ENCODE measurements at regions not wholly inside any gene's neighbourhood (a gene's known extent, or its start where the extent isn't known, plus 50 kb on each side); places are given as distances from the start of the nearest gene placed in this dataset.

DNA sequence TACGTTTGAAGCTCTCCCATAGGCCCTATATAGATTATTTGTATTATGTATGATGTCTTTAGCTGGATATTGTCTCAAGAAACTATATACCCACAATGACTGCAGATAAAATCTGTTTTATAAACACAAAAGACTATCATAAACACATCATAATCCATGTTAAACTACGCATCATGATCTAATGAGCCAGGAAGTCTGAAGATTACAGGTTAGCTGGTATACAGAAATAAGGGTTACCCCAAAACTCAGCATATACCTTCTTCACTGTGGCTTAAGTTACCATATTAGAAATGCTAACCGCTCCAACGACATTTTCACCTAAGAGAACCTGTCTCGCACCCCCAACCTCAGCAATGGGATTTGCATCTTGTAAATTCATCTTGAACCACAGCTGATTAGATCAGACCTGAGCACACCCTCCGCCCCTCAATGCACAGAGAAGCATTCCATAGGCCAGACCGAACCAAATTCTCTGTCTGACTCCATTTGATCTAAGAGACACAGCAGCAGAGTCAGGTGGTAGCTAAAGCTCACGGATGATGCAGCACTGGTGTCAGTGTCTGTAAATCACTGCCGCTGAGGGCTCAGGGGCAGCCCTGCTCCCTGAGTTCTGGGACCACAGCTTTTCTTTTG lies 124.9 kb downstream of the NPY start:
- intact Hi-C loops (cut with micrococcal nuclease), result loop anchor here in 1 of 2 donors (10.0 kb wide), 1 partner anchor 834 kb away; no protein-coding TSS in a partner anchor
- POLR2A ChIA-PET, result no interaction called here

GRCh38 chr7:24409431-24410024 lies 125.5 kb downstream of the NPY start:
- CTCF ChIA-PET, result interaction anchor here (0.6 kb wide), 1 partner anchor 840 kb away, joined by 3 read pairs; no protein-coding TSS in a partner anchor
- no peak for DNase-seq

More for the DNA sequence above, 124.9 kb downstream of the NPY start:
- peaks cover 5 to 19% (median 5%) of the 10 kb centered on the region in 5 donors for H3K27me3 Mint-ChIP-seq
- DNase-seq (no peak), ATAC-seq (no peak)
- no peak overlapping the region for H3K4me3 ChIP-seq (ENCODE audit: low read length)
- CTCF ChIA-PET, result interaction anchor here (0.6 kb wide), 1 partner anchor 839 kb away, joined by 3 read pairs; no protein-coding TSS in a partner anchor
- H3K36me3 ChIP-seq (ENCODE audit: control insufficient read depth in 2 of 3, insufficient read depth in 3 of 3, low read length in 3 of 3), result no peaks in the 10 kb centered on the region
- no peak overlapping the region for H3K4me3 Mint-ChIP-seq
- H3K4me1 ChIP-seq (ENCODE audit: control insufficient read depth in 2 of 2, insufficient read depth in 2 of 2, low read length in 2 of 2), result peaks cover 0 to 3% of the 10 kb centered on the region in 2 donors
- peaks cover 0 to 16% (median 1%) of the 10 kb centered on the region in 11 donors for H3K9me3 Mint-ChIP-seq
- no peak overlapping the region for H3K27ac ChIP-seq (ENCODE audit: low read depth, low read length)
- no peaks in the 10 kb centered on the region for H3K27me3 ChIP-seq (ENCODE audit: control insufficient read depth in 2 of 2, insufficient read depth in 2 of 2, low read length in 2 of 2)
- no peak overlapping the region for H3K27ac Mint-ChIP-seq
- no peaks in the 10 kb centered on the region for H3K9me3 ChIP-seq (ENCODE audit: control insufficient read depth in 2 of 3, low read length in 3 of 3)
- H3K36me3 Mint-ChIP-seq, result peaks cover 0 to 9% (median 0%) of the 10 kb centered on the region in 5 donors
- peaks cover 0 to 12% (median 7%) of the 10 kb centered on the region in 7 donors for H3K4me1 Mint-ChIP-seq

DNA sequence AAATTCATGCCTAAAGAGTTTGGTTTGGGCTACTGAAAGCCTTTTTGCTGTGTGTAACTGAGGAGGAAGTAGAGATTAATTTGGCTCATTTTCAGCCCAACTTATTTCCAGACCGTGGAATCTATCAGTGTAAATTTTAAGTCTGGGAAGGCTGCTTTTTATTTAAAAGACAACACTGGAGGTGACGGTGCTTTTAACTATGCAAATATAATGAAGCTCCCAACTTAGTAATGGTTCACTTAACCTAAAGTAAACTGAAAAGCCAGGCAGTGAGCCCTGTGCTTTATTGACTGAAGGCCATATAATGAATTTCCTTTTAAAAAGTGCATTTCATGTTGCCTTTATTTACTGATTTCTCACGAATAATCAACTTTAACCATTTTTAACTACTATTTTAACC lies 127.2 kb downstream of the NPY start:
- Mint-ChIP-seq H3K27me3 (peaks cover 5 to 22% (median 8%) of the 10 kb centered on the region in 5 donors), H3K9me3 (peaks cover 0 to 20% (median 5%) of the 10 kb centered on the region in 11 donors), H3K4me3 (no peak overlapping the region), H3K4me1 (peaks cover 0 to 3% (median 2%) of the 10 kb centered on the region in 7 donors), H3K36me3 (peaks cover 0 to 12% (median 0%) of the 10 kb centered on the region in 5 donors), H3K27ac (no peak overlapping the region)
- intact Hi-C loops (cut with micrococcal nuclease), result no loop called here
- Histone ChIP-seq H3K36me3 (ENCODE audit: control insufficient read depth in 2 of 3, insufficient read depth in 3 of 3, low read length in 3 of 3) (no peaks in the 10 kb centered on the region), H3K27me3 (ENCODE audit: control insufficient read depth in 2 of 2, insufficient read depth in 2 of 2, low read length in 2 of 2) (no peaks in the 10 kb centered on the region), H3K27ac (ENCODE audit: low read depth, low read length) (no peak overlapping the region), H3K4me3 (ENCODE audit: low read length) (no peak overlapping the region), H3K4me1 (ENCODE audit: control insufficient read depth in 2 of 2, insufficient read depth in 2 of 2, low read length in 2 of 2) (no peaks in the 10 kb centered on the region), H3K9me3 (ENCODE audit: control insufficient read depth in 2 of 3, low read length in 3 of 3) (no peaks in the 10 kb centered on the region)
- ChIA-PET CTCF (no interaction called here), POLR2A (no interaction called here)
- no peak for DNase-seq
- no peak for ATAC-seq

More at GRCh38 chr7:24409431-24410024, 125.5 kb downstream of the NPY start:
- H3K27me3 ChIP-seq (ENCODE audit: control insufficient read depth in 2 of 2, insufficient read depth in 2 of 2, low read length in 2 of 2), result no peaks in the 10 kb centered on the region
- peaks cover 0 to 3% of the 10 kb centered on the region in 2 donors for H3K4me1 ChIP-seq (ENCODE audit: control insufficient read depth in 2 of 2, insufficient read depth in 2 of 2, low read length in 2 of 2)
- Mint-ChIP-seq H3K9me3 (peaks cover 0 to 20% (median 5%) of the 10 kb centered on the region in 11 donors), H3K4me1 (peaks cover 0 to 12% (median 7%) of the 10 kb centered on the region in 7 donors), H3K27me3 (peaks cover 5 to 22% (median 7%) of the 10 kb centered on the region in 5 donors), H3K27ac (no peak overlapping the region), H3K4me3 (no peak overlapping the region), H3K36me3 (peaks cover 0 to 12% (median 0%) of the 10 kb centered on the region in 5 donors)
- H3K36me3 ChIP-seq (ENCODE audit: control insufficient read depth in 2 of 3, insufficient read depth in 3 of 3, low read length in 3 of 3), result no peaks in the 10 kb centered on the region
- intact Hi-C loops (cut with micrococcal nuclease), result loop anchor here in 1 of 2 donors (10.0 kb wide), 1 partner anchor 835 kb away; no protein-coding TSS in a partner anchor
- no peaks in the 10 kb centered on the region for H3K9me3 ChIP-seq (ENCODE audit: control insufficient read depth in 2 of 3, low read length in 3 of 3)
- no peak overlapping the region for H3K4me3 ChIP-seq (ENCODE audit: low read length)
- POLR2A ChIA-PET, result no interaction called here
- H3K27ac ChIP-seq (ENCODE audit: low read depth, low read length), result no peak overlapping the region
- no peak for ATAC-seq

- peaks cover 1 to 15% (median 6%) of the 10 kb centered on the region in 5 donors for H3K27me3 Mint-ChIP-seq
- no peak overlapping the region for H3K27ac Mint-ChIP-seq
- intact Hi-C loops (cut with micrococcal nuclease), result no loop called here
- POLR2A ChIA-PET, result no interaction called here
- no peak for ATAC-seq
- Histone ChIP-seq H3K4me3 (ENCODE audit: low read length) (no peak overlapping the region), H3K27ac (ENCODE audit: low read depth, low read length) (no peak overlapping the region), H3K27me3 (ENCODE audit: control insufficient read depth in 2 of 2, insufficient read depth in 2 of 2, low read length in 2 of 2) (no peaks in the 10 kb centered on the region), H3K36me3 (ENCODE audit: control insufficient read depth in 2 of 3, insufficient read depth in 3 of 3, low read length in 3 of 3) (no peaks in the 10 kb centered on the region), H3K4me1 (ENCODE audit: control insufficient read depth in 2 of 2, insufficient read depth in 2 of 2, low read length in 2 of 2) (no peaks in the 10 kb centered on the region), H3K9me3 (ENCODE audit: control insufficient read depth in 2 of 3, low read length in 3 of 3) (no peaks in the 10 kb centered on the region)
- no peak for DNase-seq
- H3K36me3 Mint-ChIP-seq, result peaks cover 0 to 12% (median 0%) of the 10 kb centered on the region in 5 donors
- H3K4me3 Mint-ChIP-seq, result no peak overlapping the region
- H3K4me1 Mint-ChIP-seq, result no peaks in the 10 kb centered on the region
- CTCF ChIA-PET, result no interaction called here
- H3K9me3 Mint-ChIP-seq, result peaks cover 0 to 16% (median 5%) of the 10 kb centered on the region in 11 donors
Measured at GRCh38 chr7:24417526-24418120, 133.6 kb downstream of the NPY start.

GRCh38 chr7:24419077-24419476 lies 135.1 kb downstream of the NPY start:
- ChIA-PET POLR2A (no interaction called here), CTCF (no interaction called here)
- no peak overlapping the region for H3K27ac Mint-ChIP-seq
- H3K4me1 Mint-ChIP-seq, result no peaks in the 10 kb centered on the region
- no peaks in the 10 kb centered on the region for H3K27me3 ChIP-seq (ENCODE audit: control insufficient read depth in 2 of 2, insufficient read depth in 2 of 2, low read length in 2 of 2)
- intact Hi-C loops (cut with micrococcal nuclease), result no loop called here
- DNase-seq (peak in 2 of 9 donors; percentile 2 to 10), ATAC-seq (no peak)
- peaks cover 0 to 3% (median under 1%) of the 10 kb centered on the region in 11 donors for H3K9me3 Mint-ChIP-seq
- H3K9me3 ChIP-seq (ENCODE audit: control insufficient read depth in 2 of 3, low read length in 3 of 3), result no peaks in the 10 kb centered on the region
- H3K4me3 ChIP-seq (ENCODE audit: low read length), result no peak overlapping the region
- H3K4me1 ChIP-seq (ENCODE audit: control insufficient read depth in 2 of 2, insufficient read depth in 2 of 2, low read length in 2 of 2), result no peaks in the 10 kb centered on the region
- H3K36me3 Mint-ChIP-seq, result peaks cover 0 to 3% (median 0%) of the 10 kb centered on the region in 5 donors
- no peaks in the 10 kb centered on the region for H3K36me3 ChIP-seq (ENCODE audit: control insufficient read depth in 2 of 3, insufficient read depth in 3 of 3, low read length in 3 of 3)
- no peak overlapping the region for H3K4me3 Mint-ChIP-seq
- no peak overlapping the region for H3K27ac ChIP-seq (ENCODE audit: low read depth, low read length)
- peaks cover 0 to 12% (median 2%) of the 10 kb centered on the region in 5 donors for H3K27me3 Mint-ChIP-seq

DNA sequence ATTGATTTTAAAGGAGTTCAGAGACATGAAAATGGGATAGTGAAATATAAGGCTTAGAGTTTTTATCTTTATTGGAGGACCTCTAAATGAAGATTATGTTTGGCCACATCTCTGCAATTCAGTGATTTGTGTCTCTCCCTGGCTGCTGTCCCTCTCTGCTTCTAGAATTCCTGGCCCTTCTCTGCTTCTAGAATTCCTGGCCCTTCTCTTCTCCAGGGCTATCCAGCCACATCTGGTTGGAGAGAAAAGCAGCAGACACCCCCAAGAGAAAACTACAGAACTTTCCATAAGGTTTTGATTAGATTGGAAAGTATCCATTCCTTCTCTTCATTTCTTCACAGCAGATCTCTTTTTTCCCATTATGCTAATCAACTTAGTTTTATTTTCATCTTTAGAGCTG lies 135.5 kb downstream of the NPY start:
- H3K27me3 Mint-ChIP-seq, result peaks cover 0 to 12% (median 0%) of the 10 kb centered on the region in 5 donors
- CTCF ChIA-PET, result no interaction called here

More for the DNA sequence above, 135.5 kb downstream of the NPY start:
- ATAC-seq (no peak), DNase-seq (no peak)
- Histone ChIP-seq H3K9me3 (ENCODE audit: control insufficient read depth in 2 of 3, low read length in 3 of 3) (no peaks in the 10 kb centered on the region), H3K36me3 (ENCODE audit: control insufficient read depth in 2 of 3, insufficient read depth in 3 of 3, low read length in 3 of 3) (no peaks in the 10 kb centered on the region), H3K4me1 (ENCODE audit: control insufficient read depth in 2 of 2, insufficient read depth in 2 of 2, low read length in 2 of 2) (no peaks in the 10 kb centered on the region), H3K27ac (ENCODE audit: low read depth, low read length) (no peak overlapping the region), H3K27me3 (ENCODE audit: control insufficient read depth in 2 of 2, insufficient read depth in 2 of 2, low read length in 2 of 2) (no peaks in the 10 kb centered on the region), H3K4me3 (ENCODE audit: low read length) (no peak overlapping the region)
- Mint-ChIP-seq H3K4me1 (no peaks in the 10 kb centered on the region), H3K27ac (no peak overlapping the region), H3K36me3 (no peaks in the 10 kb centered on the region), H3K9me3 (no peaks in the 10 kb centered on the region), H3K4me3 (no peak overlapping the region)
- POLR2A ChIA-PET, result no interaction called here
- intact Hi-C loops (cut with micrococcal nuclease), result no loop called here

All from naive thymus-derived CD4-positive, alpha-beta T cell (primary cell).